H9 (cell line): ENCODE measurements at regions not wholly inside any gene's neighbourhood (a gene's known extent, or its start where the extent isn't known, plus 50 kb on each side); places are given as distances from the start of the nearest gene placed in this dataset.

Experiments
- DNase-seq: peaks from one replicate; pipeline ENCODE4 v3.0.0-alpha.2; 2017
- H2AFZ ChIP-seq: one replicate; pipeline ENCODE4 v1.6.1; 2013; ENCODE audit warnings: mild to moderate bottlenecking, low read length, control low read depth, moderate library complexity
- H2AK5ac ChIP-seq: 2 replicates; pipeline ENCODE4 v1.6.1; 2013; ENCODE audit warnings: low read length, control low read depth, mixed read lengths; ENCODE audit not compliant: insufficient read length
- H2BK120ac ChIP-seq: one replicate; pipeline ENCODE4 v1.6.1; 2013; ENCODE audit warnings: low read depth, mild to moderate bottlenecking, low read length, control low read depth, inconsistent platforms; ENCODE audit not compliant: poor library complexity, severe bottlenecking
- H2BK12ac ChIP-seq: 2 replicates; pipeline ENCODE4 v1.6.1; 2013; ENCODE audit warnings: low read length, control low read depth, mixed read lengths, low read depth; ENCODE audit not compliant: insufficient read length
- H2BK15ac ChIP-seq: 2 replicates; pipeline ENCODE4 v1.6.1; 2013; ENCODE audit warnings: low read depth, low read length, control low read depth
- H2BK20ac ChIP-seq: one replicate; pipeline ENCODE4 v1.6.1; 2013; ENCODE audit warnings: low read depth, mild to moderate bottlenecking, low read length, control low read depth, inconsistent platforms; ENCODE audit not compliant: poor library complexity, severe bottlenecking
- H2BK5ac ChIP-seq: 2 replicates; pipeline ENCODE4 v1.6.1; 2013; ENCODE audit warnings: low read length, control low read depth, mixed read lengths; ENCODE audit not compliant: insufficient read length
- H3K14ac ChIP-seq: 2 replicates; pipeline ENCODE4 v1.6.1; 2013; ENCODE audit warnings: low read length, control low read depth; ENCODE audit not compliant: insufficient read depth
- H3K18ac ChIP-seq: 2 replicates; pipeline ENCODE4 v1.6.1; 2013; ENCODE audit warnings: low read depth, mild to moderate bottlenecking, mixed read lengths, low read length, control low read depth; ENCODE audit not compliant: insufficient read length
- H3K23ac ChIP-seq: 2 replicates; pipeline ENCODE4 v1.6.1; 2013; ENCODE audit warnings: low read length, control low read depth, mixed read lengths, low read depth; ENCODE audit not compliant: insufficient read length
- H3K23me2 ChIP-seq: 2 replicates; pipeline ENCODE4 v1.6.1; 2013; ENCODE audit warnings: low read depth, mild to moderate bottlenecking, mixed read lengths, low read length, control low read depth; ENCODE audit not compliant: insufficient read length, poor library complexity, severe bottlenecking
- H3K27ac ChIP-seq: 2 replicates; pipeline ENCODE4 v1.5.1; 2013; ENCODE audit warnings: low read length, control low read depth, mixed read lengths, low read depth; ENCODE audit not compliant: insufficient read length
- H3K27me3 ChIP-seq: 2 replicates; pipeline ENCODE4 v1.6.1; 2013; ENCODE audit warnings: low read length, control low read depth, inconsistent platforms; ENCODE audit not compliant: insufficient read depth
- H3K4ac ChIP-seq: 2 replicates; pipeline ENCODE4 v1.6.1; 2013; ENCODE audit warnings: low read depth, mild to moderate bottlenecking, control low read depth, inconsistent platforms, low read length, moderate library complexity
- H3K4me1 ChIP-seq: 2 replicates; pipeline ENCODE4 v1.6.1; 2013; ENCODE audit warnings: low read length, control low read depth, inconsistent platforms; ENCODE audit not compliant: insufficient read depth
- H3K4me2 ChIP-seq: 2 replicates; pipeline ENCODE4 v1.6.1; 2013; ENCODE audit warnings: low read length, control low read depth, mixed read lengths; ENCODE audit not compliant: insufficient read length, insufficient read depth
- H3K56ac ChIP-seq: 2 replicates; pipeline ENCODE4 v1.6.1; 2013; ENCODE audit warnings: low read depth, mild to moderate bottlenecking, mixed read lengths, low read length, control low read depth; ENCODE audit not compliant: insufficient read length
- H3K79me1 ChIP-seq: 2 replicates; pipeline ENCODE4 v1.6.1; 2013; ENCODE audit warnings: low read depth, mild to moderate bottlenecking, moderate library complexity, low read length, control low read depth, inconsistent platforms; ENCODE audit not compliant: insufficient read depth, poor library complexity, severe bottlenecking
- H3K79me2 ChIP-seq: 2 replicates; pipeline ENCODE4 v1.6.1; 2013; ENCODE audit warnings: low read length, control low read depth, inconsistent platforms; ENCODE audit not compliant: insufficient read depth
- H3K9ac ChIP-seq: 2 replicates; pipeline ENCODE4 v1.6.1; 2013; ENCODE audit warnings: low read length, control low read depth, mixed read lengths; ENCODE audit not compliant: insufficient read length; ENCODE audit errors: extremely low read depth
- H3K9me3 ChIP-seq: one replicate; pipeline ENCODE4 v1.6.1; 2013; ENCODE audit warnings: low read depth, low read length, inconsistent platforms; ENCODE audit not compliant: control insufficient read depth
- H3T11ph ChIP-seq: one replicate; pipeline ENCODE4 v1.6.1; 2013; ENCODE audit warnings: mild to moderate bottlenecking, low read length, control low read depth, inconsistent platforms
- H4K20me1 ChIP-seq: one replicate; pipeline ENCODE4 v1.6.1; 2013; ENCODE audit not compliant: control insufficient read depth, insufficient read length, insufficient read depth
- H4K5ac ChIP-seq: 2 replicates; pipeline ENCODE4 v1.6.1; 2013; ENCODE audit warnings: low read depth, mild to moderate bottlenecking, mixed read lengths, low read length, control low read depth; ENCODE audit not compliant: insufficient read length
- H4K8ac ChIP-seq: replicated peaks from 2 replicates; pipeline ENCODE4 v1.6.1; 2013; ENCODE audit warnings: low read length, control low read depth, mixed read lengths, low read depth; ENCODE audit not compliant: insufficient read length
- H4K91ac ChIP-seq: 2 replicates; pipeline ENCODE4 v1.6.1; 2013; ENCODE audit warnings: low read depth, mild to moderate bottlenecking, moderate library complexity, mixed read lengths, low read length, control low read depth; ENCODE audit not compliant: insufficient read length
- H3K27ac Mint-ChIP-seq, 3 experiments: 2 replicates in 2 of 3; 3 replicates in 1 of 3; pipeline ENCODE4 v1.8.0; 2020 to 2021; ENCODE audit warnings: mixed read lengths in 3 of 3, mild to moderate bottlenecking in 1 of 3, moderate library complexity in 1 of 3
- H3K27me3 Mint-ChIP-seq: 2 replicates; pipeline ENCODE4 v1.8.0; 2021; ENCODE audit warnings: low read depth, mild to moderate bottlenecking, moderate library complexity, mixed read lengths
- H3K36me3 Mint-ChIP-seq, 3 experiments: 2 replicates in 2 of 3; 3 replicates in 1 of 3; pipeline ENCODE4 v1.8.0; 2020 to 2021; ENCODE audit warnings: low read depth in 3 of 3, mixed read lengths in 3 of 3; ENCODE audit not compliant: insufficient read depth in 1 of 3
- H3K4me1 Mint-ChIP-seq, 2 experiments: 2 replicates each; pipeline ENCODE4 v1.8.0; 2020; ENCODE audit warnings: mixed read lengths in 2 of 2
- H3K4me3 Mint-ChIP-seq, 2 experiments: 2 replicates in 1 of 2; 3 replicates in 1 of 2; pipeline ENCODE4 v1.8.0; 2020 to 2021; ENCODE audit warnings: mild to moderate bottlenecking in 2 of 2, mixed read lengths in 2 of 2, moderate library complexity in 1 of 2
- H3K9me3 Mint-ChIP-seq, 2 experiments: 2 replicates in 1 of 2; 3 replicates in 1 of 2; pipeline ENCODE4 v1.8.0; 2020; ENCODE audit warnings: mild to moderate bottlenecking in 2 of 2, mixed read lengths in 2 of 2, moderate library complexity in 1 of 2
- CTCF ChIP-seq: fragments of 200-600 bp; sonication (generic); conservative IDR thresholded peaks from 3 replicates; pipeline ENCODE4 v1.8.0; 2021; ENCODE audit warnings: antibody characterized with exemption, mild to moderate bottlenecking
- WGBS: extraction: QIAGEN DNeasy Blood & Tissue Kit; methylation state at CpG from one replicate; pipeline ENCODE4 v1.1.7; 2013; ENCODE audit warnings: missing lambda C conversion rate, low lambda C conversion rate, mixed read lengths; ENCODE audit not compliant: insufficient read length; ENCODE audit errors: extremely low coverage; 5-methylcytosine and 5-hydroxymethylcytosine counted together

GRCh38 chr6:140036196-140036595 lies 661.7 kb upstream of the CITED2 start:
- TF ChIP-seq CTCF: no peak
- H2BK120ac ChIP-seq: no peak overlapping the region
- no peak overlapping the region for H2BK20ac ChIP-seq
- no CpG with 5 or more reads among the region's 3 CpGs for WGBS
- no peaks in the 10 kb centered on the region for H3K79me2 ChIP-seq
- H3K79me1 ChIP-seq: no peaks in the 10 kb centered on the region
- no peak overlapping the region for H3K27ac ChIP-seq
- no peaks in the 10 kb centered on the region for H3K23me2 ChIP-seq
- no peak overlapping the region for H3K23ac ChIP-seq
- no peaks in the 10 kb centered on the region for H3K27me3 ChIP-seq
- H3K56ac ChIP-seq: no peak overlapping the region
- Mint-ChIP-seq H3K9me3 (peaks cover 3% of the 10 kb centered on the region in 2 experiments; a peak in 3 of 5 replicates), H3K4me1 (no peaks in the 10 kb centered on the region), H3K27ac (no peak overlapping the region), H3K27me3 (no peaks in the 10 kb centered on the region), H3K36me3 (peaks cover 0 to 12% (median 1%) of the 10 kb centered on the region in 3 experiments; a peak in 3 of 7 replicates), H3K4me3 (no peak overlapping the region)
- no peak overlapping the region for H3T11ph ChIP-seq
- H2BK15ac ChIP-seq: no peak overlapping the region
- no peak overlapping the region for H3K4ac ChIP-seq
- H3K4me2 ChIP-seq: no peak overlapping the region
- H2AK5ac ChIP-seq: no peak overlapping the region
- no peak overlapping the region for H4K91ac ChIP-seq
- H2BK12ac ChIP-seq: no peak overlapping the region
- H3K14ac ChIP-seq: no peak overlapping the region
- no peaks in the 10 kb centered on the region for H3K9me3 ChIP-seq
- no peaks in the 10 kb centered on the region for H4K20me1 ChIP-seq
- DNase-seq: no peak
- no peak overlapping the region for H3K18ac ChIP-seq
- H3K9ac ChIP-seq: no peak overlapping the region
- H2AFZ ChIP-seq: no peak overlapping the region
- H2BK5ac ChIP-seq: no peak overlapping the region
- no peak overlapping the region for H4K8ac ChIP-seq
- H4K5ac ChIP-seq: no peak overlapping the region
- no peaks in the 10 kb centered on the region for H3K4me1 ChIP-seq
